ENCODE measurements at regions not wholly inside any gene's neighbourhood (a gene's known extent, or its start where the extent isn't known, plus 50 kb on each side); places are given as distances from the start of the nearest gene placed in this dataset.

DNA sequence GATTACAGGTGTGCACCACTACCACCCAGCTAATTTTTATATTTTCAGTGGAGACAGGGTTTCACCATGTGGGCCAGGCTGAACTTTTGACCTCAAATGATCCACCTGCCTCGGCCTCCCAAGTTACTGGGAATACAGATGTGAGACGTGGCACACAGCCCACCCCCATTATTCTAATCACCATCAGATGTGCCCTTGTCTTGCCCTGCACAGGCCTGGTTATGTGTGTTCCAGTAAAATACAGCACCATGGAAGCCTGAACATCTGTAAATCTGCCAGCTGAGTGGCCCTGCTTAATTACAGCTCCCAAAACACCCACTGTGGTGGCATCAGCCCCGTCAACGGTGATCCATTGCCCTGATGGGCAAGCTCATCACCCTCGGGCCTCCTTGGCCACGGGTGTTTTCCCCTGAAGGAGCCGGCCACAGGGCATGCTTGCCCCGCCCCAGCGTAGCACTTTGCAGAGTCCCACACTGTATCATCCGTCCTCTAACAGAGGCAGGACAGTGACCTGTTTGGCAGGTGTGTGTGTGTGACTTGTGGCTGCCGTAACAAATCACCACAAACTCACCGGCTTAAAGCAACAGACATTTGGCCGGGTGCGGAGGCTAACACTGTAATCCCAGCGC, 74.5 kb downstream of the RBFOX3 start:
- no peak for TF ChIP-seq POLR2A (IDR thresholded peaks at IDR 0.05)
- TF ChIP-seq, protein P1, sequence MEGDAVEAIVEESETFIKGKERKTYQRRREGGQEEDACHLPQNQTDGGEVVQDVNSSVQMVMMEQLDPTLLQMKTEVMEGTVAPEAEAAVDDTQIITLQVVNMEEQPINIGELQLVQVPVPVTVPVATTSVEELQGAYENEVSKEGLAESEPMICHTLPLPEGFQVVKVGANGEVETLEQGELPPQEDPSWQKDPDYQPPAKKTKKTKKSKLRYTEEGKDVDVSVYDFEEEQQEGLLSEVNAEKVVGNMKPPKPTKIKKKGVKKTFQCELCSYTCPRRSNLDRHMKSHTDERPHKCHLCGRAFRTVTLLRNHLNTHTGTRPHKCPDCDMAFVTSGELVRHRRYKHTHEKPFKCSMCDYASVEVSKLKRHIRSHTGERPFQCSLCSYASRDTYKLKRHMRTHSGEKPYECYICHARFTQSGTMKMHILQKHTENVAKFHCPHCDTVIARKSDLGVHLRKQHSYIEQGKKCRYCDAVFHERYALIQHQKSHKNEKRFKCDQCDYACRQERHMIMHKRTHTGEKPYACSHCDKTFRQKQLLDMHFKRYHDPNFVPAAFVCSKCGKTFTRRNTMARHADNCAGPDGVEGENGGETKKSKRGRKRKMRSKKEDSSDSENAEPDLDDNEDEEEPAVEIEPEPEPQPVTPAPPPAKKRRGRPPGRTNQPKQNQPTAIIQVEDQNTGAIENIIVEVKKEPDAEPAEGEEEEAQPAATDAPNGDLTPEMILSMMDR (IDR thresholded peaks at IDR 0.05), result no peak

Measured in uterus (tissue), 2 donors.